HG02642 (cell line): ENCODE measurements at regions not wholly inside any gene's neighbourhood (a gene's known extent, or its start where the extent isn't known, plus 50 kb on each side); places are given as distances from the start of the nearest gene placed in this dataset.

Experiments used
- ATAC-seq: cut with Tn5 transposase; IDR thresholded peaks from one replicate; pipeline ENCODE4 v1.9.1; 2021; ENCODE audit warnings: mild to moderate bottlenecking; ENCODE audit not compliant: unreplicated experiment, poor library complexity

DNA sequence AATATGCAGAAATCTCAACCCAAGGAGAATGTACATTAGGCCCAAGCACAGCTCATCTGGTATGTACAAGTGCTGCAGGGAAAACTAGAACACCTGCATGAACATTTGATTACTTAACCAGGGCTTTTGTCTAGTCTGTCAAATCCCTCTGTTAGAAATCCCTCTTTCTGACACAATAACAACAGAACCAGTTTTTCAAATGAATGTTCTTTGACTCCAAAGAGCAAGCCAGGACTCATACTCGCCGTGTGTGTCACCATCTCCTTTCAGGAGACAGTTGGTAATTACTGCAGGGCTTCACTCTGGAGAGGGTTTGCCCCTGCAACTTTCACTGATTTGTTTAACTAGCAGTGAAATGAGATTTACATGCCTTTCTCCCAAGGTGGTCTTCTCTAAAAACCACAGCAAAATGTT, 143.0 kb upstream of the FAM241A start:
- ATAC-seq: no peak

GRCh38 chr4:112003231-112003907, 141.9 kb upstream of the FAM241A start:
- ATAC-seq: no peak

DNA sequence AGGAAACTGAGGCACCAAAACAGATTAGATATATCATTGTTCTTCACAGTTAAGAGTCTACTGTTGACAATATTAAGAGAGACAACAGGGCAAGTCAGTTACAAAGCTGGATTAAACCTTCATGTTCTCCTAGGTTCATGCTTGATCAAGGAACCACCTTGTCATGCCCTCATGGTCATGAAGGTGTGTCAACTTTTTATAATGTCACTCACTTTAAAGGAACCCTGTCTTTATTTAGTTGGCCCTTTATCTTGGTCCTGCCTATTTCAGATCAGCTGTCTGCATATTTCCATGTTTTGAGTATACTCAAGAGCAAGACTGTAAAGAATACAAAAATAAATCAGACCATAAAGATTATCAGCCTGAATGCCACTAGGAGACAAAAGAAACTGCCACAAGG, 140.2 kb upstream of the FAM241A start:
- ATAC-seq: no peak

- no peak for ATAC-seq
Measured at GRCh38 chr4:112007391-112007790, 137.9 kb upstream of the FAM241A start.

DNA sequence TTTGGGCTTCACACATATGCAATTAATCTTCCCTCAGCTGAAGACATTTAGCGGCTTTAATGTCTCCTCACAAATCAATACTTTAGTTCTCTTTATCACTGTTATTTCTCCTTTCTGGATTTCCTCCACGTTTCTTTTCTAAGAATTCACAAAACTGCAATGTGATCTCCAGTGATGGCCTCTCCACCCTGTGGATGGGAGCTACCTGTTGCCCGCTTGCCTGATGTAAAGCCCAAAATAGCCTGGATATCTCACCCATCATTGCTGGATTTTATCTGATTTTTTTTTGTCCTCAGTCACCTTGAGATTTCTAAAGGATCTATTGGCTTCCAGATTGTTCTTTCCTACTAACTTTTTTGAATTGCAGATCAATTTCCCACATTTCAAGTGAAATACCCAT, 129.3 kb upstream of the FAM241A start:
- ATAC-seq: no peak

- no peak for ATAC-seq
Measured at GRCh38 chr4:112023402-112023950, 121.8 kb upstream of the FAM241A start.

- no peak for ATAC-seq
Measured at GRCh38 chr4:112026058-112026457, 119.2 kb upstream of the FAM241A start.

GRCh38 chr4:112029771-112030171, 115.5 kb upstream of the FAM241A start:
- ATAC-seq: no peak

GRCh38 chr4:112031712-112032328, 113.4 kb upstream of the FAM241A start:
- ATAC-seq: peak; percentile 84

GRCh38 chr4:112036886-112037285, 108.4 kb upstream of the FAM241A start:
- ATAC-seq: no peak

GRCh38 chr4:112038861-112039260, 106.4 kb upstream of the FAM241A start:
- no peak for ATAC-seq

DNA sequence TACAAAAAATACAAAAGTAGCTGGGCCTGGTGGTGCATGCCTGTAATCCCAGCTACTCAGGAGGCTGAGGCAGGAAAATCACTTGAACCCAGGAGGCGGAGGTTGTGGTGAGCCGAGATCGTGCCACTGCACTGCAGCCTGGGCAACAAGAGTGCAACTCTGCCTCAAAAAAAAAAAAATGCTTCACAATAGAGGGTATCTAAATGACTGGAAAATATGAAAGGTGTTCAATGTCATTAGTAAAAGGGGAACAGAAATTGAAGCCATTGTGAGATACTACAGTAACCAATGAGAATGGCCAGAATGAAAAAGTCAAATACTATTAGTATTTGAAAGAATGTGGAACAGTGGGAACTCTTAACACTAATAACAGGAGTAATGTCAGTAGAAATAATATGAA, 96.1 kb upstream of the FAM241A start:
- peak; percentile 85 for ATAC-seq

GRCh38 chr4:112053825-112054350, 91.4 kb upstream of the FAM241A start:
- no peak for ATAC-seq

- no peak for ATAC-seq
Measured at GRCh38 chr4:112055100-112055499, 90.2 kb upstream of the FAM241A start.

DNA sequence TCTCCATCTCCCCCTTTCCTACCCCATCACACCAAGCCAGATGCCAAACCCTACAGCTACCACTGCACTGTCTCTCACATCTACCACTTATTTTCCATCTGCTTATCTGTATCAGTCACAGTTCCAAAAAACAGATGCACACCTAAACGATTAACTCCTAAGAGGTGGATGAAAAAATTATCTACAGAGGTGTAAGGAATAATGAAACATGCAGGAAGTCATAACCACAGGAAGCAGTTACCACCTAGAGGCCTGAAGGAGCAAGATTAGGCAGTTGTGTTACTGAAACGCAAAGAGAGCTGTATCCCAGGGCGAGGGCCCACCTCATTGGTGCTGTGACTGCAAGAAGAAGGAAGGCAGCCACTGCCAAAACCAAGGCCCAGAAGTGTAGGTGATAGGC, 87.8 kb upstream of the FAM241A start:
- no peak for ATAC-seq

GRCh38 chr4:112058433-112058832, 86.8 kb upstream of the FAM241A start:
- ATAC-seq: no peak

GRCh38 chr4:112060212-112060611, 85.0 kb upstream of the FAM241A start:
- ATAC-seq: no peak

DNA sequence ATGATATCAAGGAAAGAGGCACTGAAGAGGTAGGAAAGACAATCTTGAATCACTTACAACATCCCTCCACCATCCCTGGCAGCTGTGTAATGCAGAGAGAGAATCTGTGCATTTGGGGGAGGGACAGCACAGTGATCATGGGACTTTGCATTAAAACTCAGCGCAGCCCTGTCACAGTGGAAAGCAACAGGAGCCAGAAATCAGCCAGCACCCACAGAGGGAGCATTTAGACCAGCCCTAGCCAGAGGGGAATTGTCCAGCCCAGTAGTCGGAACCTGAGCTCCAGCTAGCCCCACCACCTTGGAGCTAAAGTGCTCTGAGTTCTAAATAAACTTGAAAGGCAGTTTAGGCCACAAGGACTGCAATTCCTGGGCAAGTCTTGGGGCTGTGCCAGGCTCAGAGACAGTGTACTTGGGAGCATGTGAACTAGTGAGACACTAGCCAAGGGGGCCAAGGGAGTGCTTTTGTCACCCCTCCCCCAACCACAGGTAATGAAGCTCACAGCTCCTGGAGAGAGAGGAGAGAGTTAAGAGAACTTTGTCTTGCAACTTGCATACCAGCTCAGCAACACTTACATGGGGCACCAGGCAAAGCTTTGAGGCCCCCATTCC, 83.9 kb upstream of the FAM241A start:
- no peak for ATAC-seq

GRCh38 chr4:112063260-112063659, 82.0 kb upstream of the FAM241A start:
- no peak for ATAC-seq

DNA sequence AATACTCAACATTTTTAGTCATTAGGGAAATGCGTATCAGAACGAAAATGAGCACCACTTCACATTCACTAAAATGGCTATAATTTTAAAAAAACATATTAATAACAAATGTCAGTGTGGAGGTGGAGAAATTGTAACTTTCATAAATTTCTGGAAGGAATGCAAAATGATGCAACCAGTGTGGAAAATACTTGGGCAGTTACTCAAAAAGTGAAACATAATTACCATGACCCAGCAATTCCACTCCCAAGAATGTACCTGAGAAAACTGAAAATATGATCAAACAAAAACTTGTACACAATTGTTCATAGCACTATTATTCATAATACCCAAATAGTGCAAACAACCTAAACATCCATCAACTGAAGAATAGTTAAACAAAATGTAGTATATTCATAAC, 76.1 kb upstream of the FAM241A start:
- ATAC-seq: no peak

- no peak for ATAC-seq
Measured at GRCh38 chr4:112073181-112073580, 72.1 kb upstream of the FAM241A start.
